HepG2 (cell line): ENCODE measurements at regions not wholly inside any gene's neighbourhood (a gene's known extent, or its start where the extent isn't known, plus 50 kb on each side); places are given as distances from the start of the nearest gene placed in this dataset.

ENCODE experiments used
- ATAC-seq: fragments of 200-7000 bp; cut with Tn5 transposase; 3 replicates; pipeline ENCODE4 v1.9.1; 2020; ENCODE audit warnings: mild to moderate bottlenecking, moderate library complexity
- BruUV-seq: library from RNA; stranded (reverse); fragments of 400-500 nt; replicated peaks from 2 replicates; lab custom pipeline; 2021; lab: Mats Ljungman, UMichigan
- CTCF ChIA-PET: fragments of 300-600 bp; formaldehyde crosslinking; extraction: SDS; loops from one replicate; lab custom pipeline; 2021; ENCODE audit warnings: low total read pairs, inconsistent platforms, low intra/inter-chr PET ratio; lab: Yijun Ruan, JAX
- POLR2A ChIA-PET: fragments of 350-600 bp; sonication (Branson Sonifier 250); formaldehyde crosslinking; loops from one replicate; lab custom pipeline; 2020; ENCODE audit warnings: antibody characterized with exemption, inconsistent platforms; lab: Yijun Ruan, JAX
- DNase-seq: peaks from one replicate; pipeline ENCODE4 v3.0.0-alpha.2; 2015; ENCODE audit warnings: low spot score
- FAIRE-seq: peaks from 3 replicates; lab custom pipeline; 2011; peaks lifted over from hg19 to GRCh38; lab: Jason Lieb, UNC
- H2AFZ ChIP-seq: one replicate; pipeline ENCODE4 v1.6.1; 2011; ENCODE audit warnings: low read length, inconsistent platforms
- H3K27ac ChIP-seq: fragments of 300-600 bp; 3 replicates; pipeline ENCODE4 v1.8.0; 2011; ENCODE audit warnings: mixed run types, mild to moderate bottlenecking, mixed read lengths, low read length, inconsistent platforms; ENCODE audit not compliant: insufficient read depth; ENCODE audit errors: extremely low read length
- H3K27me3 ChIP-seq, 2 experiments: fragments of 200-600 bp in 1 of 2; 2 replicates in 1 of 2; 3 replicates in 1 of 2; pipeline versions ENCODE4 v1.6.0 to v1.8.0; 2011; ENCODE audit warnings: low read length in 2 of 2, mild to moderate bottlenecking in 2 of 2, moderate library complexity in 2 of 2, inconsistent platforms in 1 of 2; ENCODE audit not compliant: insufficient read depth in 2 of 2, control insufficient read depth in 1 of 2
- H3K36me3 ChIP-seq, 2 experiments: fragments of 200-600 bp in 1 of 2; replicated peaks in 1 of 2; 2 replicates in 1 of 2; 3 replicates in 1 of 2; pipeline versions ENCODE4 v1.5.1 to v1.8.0; 2011; ENCODE audit warnings: low read length in 2 of 2, inconsistent platforms in 1 of 2; ENCODE audit not compliant: insufficient read depth in 2 of 2, control insufficient read depth in 1 of 2
- H3K4me1 ChIP-seq: 2 replicates; pipeline ENCODE4 v1.5.1; 2012; ENCODE audit warnings: low read length, inconsistent platforms; ENCODE audit not compliant: insufficient read depth
- H3K4me2 ChIP-seq: 2 replicates; pipeline ENCODE4 v1.6.0; 2011; ENCODE audit warnings: low read depth, low read length, inconsistent platforms
- H3K4me3 ChIP-seq, 3 experiments: fragments of 200-600 bp in 1 of 3; sonication (generic), shearing (Covaris generic) in 1 of 3; replicated peaks in 1 of 3; 2 replicates each; pipeline ENCODE4 v1.5.1; 2011 to 2016; ENCODE audit warnings: low read length in 3 of 3, inconsistent platforms in 2 of 3, low read depth in 2 of 3, mild to moderate bottlenecking in 2 of 3, control low read depth in 1 of 3, mixed read lengths in 1 of 3; ENCODE audit not compliant: insufficient read depth in 1 of 3
- H3K79me2 ChIP-seq: one replicate; pipeline ENCODE4 v1.6.1; 2011; ENCODE audit warnings: low read length, inconsistent platforms; ENCODE audit not compliant: insufficient read depth
- H3K9ac ChIP-seq: 2 replicates; pipeline ENCODE4 v1.6.0; 2011; ENCODE audit warnings: mild to moderate bottlenecking, low read depth, low read length, inconsistent platforms; ENCODE audit not compliant: insufficient read depth
- H3K9me3 ChIP-seq: 2 replicates; pipeline ENCODE4 v1.5.1; 2012; ENCODE audit warnings: mild to moderate bottlenecking, low read length
- H4K20me1 ChIP-seq: 2 replicates; pipeline ENCODE4 v1.6.0; 2011; ENCODE audit warnings: inconsistent platforms, mild to moderate bottlenecking, low read length, moderate library complexity; ENCODE audit not compliant: insufficient read depth
- CBX1 ChIP-seq: IDR thresholded peaks from one replicate; pipeline ENCODE4 v1.6.1; 2016; ENCODE audit warnings: antibody characterized with exemption, low read depth
- GPN1 ChIP-seq: sonication (generic); formaldehyde crosslinking; IDR thresholded peaks from 2 replicates; pipeline ENCODE4 v1.5.1; 2020; ENCODE audit warnings: missing genetic modification reagents, borderline replicate concordance
- KAT8 ChIP-seq: IDR thresholded peaks from 2 replicates; pipeline ENCODE4 v1.6.1; 2016; ENCODE audit warnings: missing genetic modification reagents, missing compliant biosample characterization
- MAFK ChIP-seq, 2 experiments: IDR thresholded peaks in 1 of 2; conservative IDR thresholded peaks in 1 of 2; 2 replicates each; pipeline ENCODE4 v1.6.1; 2011; ENCODE audit warnings: improper control_type of control experiment in 2 of 2, low read length in 2 of 2
- MXD1 ChIP-seq: sonication (generic); formaldehyde crosslinking; IDR thresholded peaks from 2 replicates; pipeline ENCODE4 v1.4.0; 2020; ENCODE audit warnings: mild to moderate bottlenecking, missing genetic modification reagents
- TBX2 ChIP-seq: sonication (generic); formaldehyde crosslinking; IDR thresholded peaks from 2 replicates; pipeline ENCODE4 v1.5.0; 2020; ENCODE audit warnings: missing genetic modification reagents, mild to moderate bottlenecking, borderline replicate concordance
- ZMYM3 ChIP-seq: sonication (generic); formaldehyde crosslinking; IDR thresholded peaks from 2 replicates; pipeline ENCODE4 v1.5.1; 2020; ENCODE audit warnings: mild to moderate bottlenecking, missing genetic modification reagents
- WGBS: methylation state at CpG from one replicate; pipeline ENCODE4 v1.1.6; 2017; ENCODE audit warnings: low lambda C conversion rate; 5-methylcytosine and 5-hydroxymethylcytosine counted together
- in situ Hi-C: cut with HindIII; loops from 2 replicates; pipeline ENCODE4 v1.10.0; 2017; ENCODE audit warnings: low pct_unique_long_range_greater_than_20kb; ENCODE audit not compliant: extremely low pct_ligation_motif_present
- intact Hi-C: fragments of 100-400 bp; cut with micrococcal nuclease; formaldehyde crosslinking; loops from one replicate; pipeline ENCODE4 v1.10.0; 2022; ENCODE audit not compliant: unreplicated experiment

GRCh38 chr12:111261911-111262676, 106.8 kb downstream of the PHETA1 start:
- POLR2A ChIA-PET = no interaction called here

GRCh38 chr12:111260732-111261131, 108.2 kb downstream of the PHETA1 start:
- H3K4me2 ChIP-seq = no peak overlapping the region
- CTCF ChIA-PET = no interaction called here
- TF ChIP-seq TBX2 (CRISPR knock-in tag) = no peak
- TF ChIP-seq MXD1 (CRISPR knock-in tag) = no peak
- TF ChIP-seq KAT8 (CRISPR knock-in tag) = no peak
- no peak for TF ChIP-seq ZMYM3 (CRISPR knock-in tag)
- no peak for TF ChIP-seq CBX1
- TF ChIP-seq, all 625 proteins: peak for 0
- intact Hi-C loops (no loop called here), in situ Hi-C loops (no loop called here)
- POLR2A ChIA-PET = no interaction called here
- H3K9ac ChIP-seq = no peak overlapping the region
- H3K4me1 ChIP-seq = 0 out of 2 replicates have a peak, but pooled peaks cover 1% of the 10 kb centered on the region
- no TSS peak for BruUV-seq
- ATAC-seq = no peak
- no peak for DNase-seq
- no peaks in the 10 kb centered on the region for H3K79me2 ChIP-seq
- no peaks in the 10 kb centered on the region for H4K20me1 ChIP-seq
- H3K4me3 ChIP-seq = no peak overlapping the region
- H3K9me3 ChIP-seq = no peaks in the 10 kb centered on the region
- no peak for FAIRE-seq
- H3K27ac ChIP-seq = no peak overlapping the region
- H2AFZ ChIP-seq = no peak overlapping the region
- H3K36me3 ChIP-seq = no peaks in the 10 kb centered on the region
- peaks cover 4% of the 10 kb centered on the region in 2 experiments; a peak in 3 of 5 replicates for H3K27me3 ChIP-seq
- 42% methylated on average over 5 of the region's 5 CpGs for WGBS

More at GRCh38 chr12:111261911-111262676, 106.8 kb downstream of the PHETA1 start:
- H3K36me3 ChIP-seq = no peaks in the 10 kb centered on the region
- WGBS = 36% methylated on average over 6 of the region's 6 CpGs
- ATAC-seq (no peak), FAIRE-seq (no peak), DNase-seq (no peak)
- no peaks in the 10 kb centered on the region for H3K9me3 ChIP-seq
- BruUV-seq = no TSS peak
- 0 out of 2 replicates have a peak, but pooled peaks cover 5% of the 10 kb centered on the region for H3K4me1 ChIP-seq
- H4K20me1 ChIP-seq = no peaks in the 10 kb centered on the region
- intact Hi-C loops = no loop called here
- H3K4me2 ChIP-seq = no peak overlapping the region
- H3K79me2 ChIP-seq = no peaks in the 10 kb centered on the region
- TF ChIP-seq MAFK (conservative IDR thresholded peaks at IDR 0.05 in 1 of 2, IDR thresholded peaks at IDR 0.05 in 1 of 2; ENCODE audit: low read length in 2 of 2) (peak in 1 of 2 experiments; percentile 44; a peak in 2 of 4 replicates), GPN1 (CRISPR knock-in tag) (no peak)
- in situ Hi-C loops = no loop called here
- H3K27ac ChIP-seq = no peak overlapping the region
- no peak overlapping the region for H2AFZ ChIP-seq
- CTCF ChIA-PET = no interaction called here
- H3K9ac ChIP-seq = no peak overlapping the region
- H3K4me3 ChIP-seq = no peak overlapping the region
- peaks cover 1 to 4% of the 10 kb centered on the region in 2 experiments; a peak in 1 of 5 replicates for H3K27me3 ChIP-seq
